GM04504 (cell line): ENCODE measurements at regions not wholly inside any gene's neighbourhood (a gene's known extent, or its start where the extent isn't known, plus 50 kb on each side); places are given as distances from the start of the nearest gene placed in this dataset.
"Not testable (repeated sequence)": the region's sequence is repeated elsewhere in the genome, so short reads cannot be mapped to it uniquely, and the experiment has no call there.

Source experiments
- DNase-seq: peaks from one replicate; pipeline ENCODE4 v3.0.0-alpha.2; 2012; ENCODE audit warnings: low read depth

DNA sequence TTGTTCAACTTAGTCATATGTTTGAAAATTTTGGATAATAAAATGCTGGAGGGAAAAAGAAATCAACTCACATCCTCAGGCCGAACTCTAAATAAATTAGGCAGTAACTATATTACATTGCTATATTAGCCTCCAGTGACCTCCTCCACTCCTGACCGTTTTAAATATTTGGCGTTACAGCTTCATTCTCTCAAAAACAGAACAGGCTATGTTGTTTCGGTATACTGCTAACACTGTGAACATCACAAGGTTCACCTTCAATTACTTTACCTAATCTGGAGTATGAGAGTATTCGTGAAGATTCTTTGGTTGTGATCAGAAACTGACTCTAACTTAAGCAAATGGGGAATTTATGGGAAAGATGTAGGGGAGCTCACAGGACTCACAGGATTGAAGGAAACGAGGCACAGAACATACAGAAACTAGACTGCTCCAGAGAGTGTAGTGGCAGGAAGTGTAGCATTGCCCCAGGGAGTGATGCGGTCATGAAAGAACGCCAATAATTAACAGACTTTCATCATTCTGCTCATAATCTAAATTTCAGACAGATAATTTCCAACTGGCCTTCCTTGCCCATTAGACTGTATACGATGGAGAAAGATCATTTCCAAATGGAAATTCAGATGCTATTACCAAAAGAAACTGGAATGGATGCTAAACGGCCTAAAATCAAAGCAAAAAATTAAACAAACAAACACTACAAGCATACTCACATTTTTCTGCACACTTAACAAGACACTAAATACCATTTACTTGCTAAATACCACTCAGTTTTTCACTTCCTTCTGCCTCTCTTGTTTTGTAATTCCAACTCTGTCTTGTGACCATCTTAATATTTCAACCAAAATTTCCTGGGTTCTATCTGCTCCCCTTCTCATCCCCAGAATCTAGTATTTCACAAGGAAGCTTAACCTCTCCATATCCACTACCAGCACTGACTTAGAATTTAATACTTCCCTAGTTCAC lies 110.1 kb upstream of the LPAR1 start:
- no peak for DNase-seq

- no peak for DNase-seq
Observed at GRCh38 chr9:111147041-111147440, 108.8 kb upstream of the LPAR1 start.

GRCh38 chr9:111144741-111145140 lies 106.5 kb upstream of the LPAR1 start:
- DNase-seq = no peak

DNA sequence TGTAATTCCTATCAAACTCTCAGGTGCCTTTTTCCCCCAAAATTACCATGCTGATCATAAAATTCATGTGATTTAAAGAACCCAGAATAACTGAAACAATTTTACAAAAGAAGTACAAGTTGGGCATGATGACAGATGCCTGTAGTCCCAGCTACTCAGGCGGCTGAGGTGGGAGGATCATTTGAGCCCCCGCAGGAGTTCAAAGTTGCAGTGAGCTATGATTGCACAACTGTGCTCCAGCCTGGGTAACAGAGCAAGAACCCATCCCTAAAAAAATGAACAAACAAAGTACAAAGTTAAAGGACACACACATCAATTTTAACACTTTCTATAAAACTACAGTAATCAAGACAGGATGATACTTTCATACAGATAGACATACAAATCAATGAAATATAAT lies 97.9 kb upstream of the LPAR1 start:
- DNase-seq = no peak

GRCh38 chr9:111131211-111131610 lies 92.9 kb upstream of the LPAR1 start:
- DNase-seq = no peak

GRCh38 chr9:111120526-111120925 lies 82.3 kb upstream of the LPAR1 start:
- DNase-seq = no peak

GRCh38 chr9:111118256-111118948 lies 80.1 kb upstream of the LPAR1 start:
- DNase-seq = peak; percentile 56

- no peak for DNase-seq
Observed at GRCh38 chr9:111114486-111114885, 76.2 kb upstream of the LPAR1 start.

DNA sequence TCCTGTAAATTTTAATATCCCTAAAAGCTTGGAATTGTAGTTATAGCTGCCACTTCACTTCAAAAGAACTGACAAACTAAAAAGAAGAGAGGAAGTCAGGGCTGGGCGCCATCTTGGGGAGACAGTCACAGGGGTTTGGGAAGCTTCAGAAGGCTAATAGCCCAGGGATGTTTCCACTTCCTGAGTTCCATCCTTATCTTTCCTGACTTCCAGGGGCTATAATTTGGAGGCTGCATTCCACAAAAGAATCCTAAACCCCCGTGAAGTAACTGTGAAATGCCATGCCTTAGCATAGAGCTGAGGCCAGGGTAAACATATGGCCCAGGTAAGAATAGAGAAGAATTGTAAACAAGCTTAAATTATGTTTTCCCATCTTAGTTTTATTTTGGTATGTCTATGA lies 75.4 kb upstream of the LPAR1 start:
- DNase-seq = no peak

GRCh38 chr9:111110805-111111204 lies 72.5 kb upstream of the LPAR1 start:
- no peak for DNase-seq

GRCh38 chr9:111108946-111109345 lies 70.7 kb upstream of the LPAR1 start:
- peak; percentile 95 for DNase-seq

DNA sequence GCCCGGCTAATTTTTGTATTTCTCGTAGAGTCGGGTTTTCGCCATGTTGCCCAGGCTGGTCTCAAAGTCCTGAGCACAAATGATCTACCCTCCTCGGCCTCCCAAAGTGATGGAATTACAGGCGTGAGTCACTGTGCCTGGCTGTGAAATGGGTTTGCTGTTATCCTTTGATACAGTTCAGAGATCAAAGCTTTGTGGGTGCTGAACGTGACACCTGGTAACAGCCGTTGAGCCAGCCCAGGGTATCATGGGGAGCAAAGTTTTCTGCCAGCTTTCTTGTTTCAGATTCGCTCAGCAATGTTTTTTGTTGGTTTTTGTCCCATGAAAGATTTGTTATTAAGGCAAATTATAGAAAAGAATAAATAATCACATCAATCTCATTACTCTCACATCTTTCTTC lies 68.9 kb upstream of the LPAR1 start:
- DNase-seq = no peak

DNA sequence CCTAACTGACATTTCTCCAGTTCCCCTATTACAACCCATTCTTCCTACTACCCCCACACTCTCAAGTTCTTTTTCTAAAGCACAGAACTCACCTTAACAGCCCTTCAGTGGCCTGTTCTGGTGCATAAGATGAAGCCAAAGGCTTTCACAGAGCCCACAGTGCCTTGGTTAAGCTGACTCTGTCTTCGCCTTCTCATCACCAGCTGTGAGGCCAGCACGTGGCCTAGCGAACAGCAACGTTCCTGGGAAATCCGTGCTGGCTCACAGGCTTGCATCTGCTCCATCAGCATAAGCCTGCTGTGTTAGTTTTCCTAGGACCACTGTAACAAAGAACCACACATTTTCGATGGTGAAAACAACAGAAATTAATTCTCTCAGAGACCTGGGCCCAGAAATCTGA lies 67.9 kb upstream of the LPAR1 start:
- no peak for DNase-seq

- DNase-seq = no peak
Observed at GRCh38 chr9:111102793-111103464, 64.7 kb upstream of the LPAR1 start.

- DNase-seq = no peak
Observed at GRCh38 chr9:111099199-111100008, 61.1 kb upstream of the LPAR1 start.

DNA sequence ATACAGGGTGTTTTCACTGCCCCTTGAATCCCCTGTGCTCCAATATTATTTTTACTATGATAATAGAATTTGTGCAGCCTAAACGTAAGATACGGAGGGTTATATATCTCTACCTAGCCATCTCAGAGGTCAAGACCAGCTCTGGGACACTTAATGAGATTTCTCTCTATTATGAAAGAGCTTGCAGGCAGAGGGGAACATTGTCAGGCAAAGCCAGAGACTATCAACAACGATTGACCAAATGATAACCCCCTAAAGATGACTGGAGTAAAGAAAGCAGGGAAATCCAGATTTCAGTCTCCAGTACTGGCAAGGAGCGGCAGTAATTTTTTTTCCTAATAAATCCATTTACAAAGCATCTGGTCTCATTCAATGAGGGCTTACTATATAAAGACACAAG lies 59.8 kb upstream of the LPAR1 start:
- DNase-seq = no peak

- DNase-seq = no peak
Observed at GRCh38 chr9:111096051-111096450, 57.8 kb upstream of the LPAR1 start.

DNA sequence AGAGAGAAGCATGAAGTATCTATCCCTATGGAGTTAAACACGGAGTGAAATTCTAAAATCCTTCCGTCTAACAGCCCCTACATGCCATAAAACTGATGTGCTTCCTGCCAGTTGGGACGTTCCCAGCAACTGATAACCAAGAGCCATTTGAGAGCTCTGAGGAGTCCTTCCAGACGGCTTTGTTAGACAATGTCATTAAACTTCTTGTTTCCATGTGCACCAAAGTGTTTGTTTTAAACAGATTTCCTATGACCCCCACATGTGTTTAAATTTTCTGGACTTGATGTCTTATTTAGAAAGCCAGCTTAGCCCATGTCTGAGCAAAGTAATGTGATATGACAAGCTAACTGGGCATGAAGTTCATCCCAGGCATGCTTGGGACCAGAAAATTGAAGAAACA lies 57.2 kb upstream of the LPAR1 start:
- no peak for DNase-seq

- DNase-seq = no peak
Observed at GRCh38 chr9:111094958-111095357, 56.7 kb upstream of the LPAR1 start.

DNA sequence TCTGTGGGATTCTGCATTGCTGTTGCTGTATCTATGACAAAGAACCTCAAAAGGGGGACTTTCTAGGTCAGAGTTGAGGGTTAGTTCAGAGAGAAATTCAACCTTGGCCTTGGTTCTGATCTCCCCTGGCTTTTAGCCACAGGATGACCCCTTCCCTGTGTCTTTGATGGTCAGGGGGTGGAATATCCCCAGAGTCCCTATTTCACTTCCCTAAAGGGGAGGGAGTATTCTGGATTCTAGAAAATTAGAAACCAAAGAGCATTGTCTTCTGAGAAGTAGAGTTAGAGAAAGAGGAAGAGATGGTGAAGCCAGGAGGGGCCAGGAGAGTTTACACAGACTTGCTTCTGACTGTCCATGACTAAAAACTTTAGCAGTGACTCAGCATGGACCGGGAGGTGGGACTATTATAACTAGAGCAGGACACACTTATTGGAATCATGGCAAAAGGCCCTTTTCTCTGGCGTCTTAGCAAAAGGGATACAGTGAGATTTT lies 56.2 kb upstream of the LPAR1 start:
- DNase-seq = peak; percentile 64

- DNase-seq = not testable (repeated sequence)
Observed at GRCh38 chr9:111092167-111092566, 53.9 kb upstream of the LPAR1 start.
